H1 (cell line): ENCODE measurements at regions not wholly inside any gene's neighbourhood (a gene's known extent, or its start where the extent isn't known, plus 50 kb on each side); places are given as distances from the start of the nearest gene placed in this dataset.

Experiments used
- CEBPB ChIP-seq: IDR thresholded peaks from 2 replicates; pipeline ENCODE4 v1.6.1; 2012; ENCODE audit warnings: low read depth, low read length
- CTCF ChIP-seq, 3 experiments: IDR thresholded peaks; 1 replicate in 2 of 3; 2 replicates in 1 of 3; pipeline versions ENCODE4 v1.5.1 to v1.6.1; 2011; ENCODE audit warnings: low read length in 3 of 3, mild to moderate bottlenecking in 3 of 3, inconsistent platforms in 2 of 3, low read depth in 1 of 3, moderate library complexity in 1 of 3; ENCODE audit not compliant: insufficient read depth in 1 of 3; ENCODE audit errors: control extremely low read depth in 1 of 3
- EGR1 ChIP-seq: IDR thresholded peaks from 2 replicates; pipeline ENCODE4 v1.6.1; 2011; ENCODE audit warnings: low read depth, low read length, borderline replicate concordance
- FOSL1 ChIP-seq: IDR thresholded peaks from 2 replicates; pipeline ENCODE4 v1.6.1; 2011; ENCODE audit warnings: mild to moderate bottlenecking, low read depth, low read length, moderate library complexity; ENCODE audit not compliant: insufficient read depth
- HDAC6 ChIP-seq: IDR thresholded peaks from one replicate; pipeline ENCODE4 v1.7.1; 2012; ENCODE audit warnings: low read depth, mild to moderate bottlenecking, inconsistent platforms, low read length, moderate library complexity
- KDM1A ChIP-seq: fragments of 200-600, 300-600 bp; sonication (generic); IDR thresholded peaks from 2 replicates; pipeline ENCODE4 v1.7.1; 2016; ENCODE audit warnings: mild to moderate bottlenecking, low read length, borderline replicate concordance
- MAX ChIP-seq: IDR thresholded peaks from 2 replicates; pipeline ENCODE4 v1.6.1; 2012; ENCODE audit warnings: inconsistent platforms
- POLR2A ChIP-seq, 2 experiments: IDR thresholded peaks; 1 replicate in 1 of 2; 2 replicates in 1 of 2; pipeline ENCODE4 v1.6.1; 2011; ENCODE audit warnings: low read depth in 2 of 2, low read length in 2 of 2, mild to moderate bottlenecking in 2 of 2; ENCODE audit errors: control extremely low read depth in 1 of 2
- POLR2AphosphoS5 ChIP-seq: IDR thresholded peaks from 2 replicates; pipeline ENCODE4 v1.6.1; 2011; ENCODE audit warnings: low read depth, low read length
- RAD21 ChIP-seq, 2 experiments: IDR thresholded peaks in 1 of 2; conservative IDR thresholded peaks in 1 of 2; 2 replicates each; pipeline ENCODE4 v1.6.1; 2011; ENCODE audit warnings: low read depth in 2 of 2, low read length in 2 of 2, improper control_type of control experiment in 1 of 2, inconsistent platforms in 1 of 2, mild to moderate bottlenecking in 1 of 2, moderate library complexity in 1 of 2
- SP1 ChIP-seq: IDR thresholded peaks from 2 replicates; pipeline ENCODE4 v1.6.1; 2011; ENCODE audit warnings: low read depth, low read length
- SUZ12 ChIP-seq: fragments of 200-600 bp; sonication (generic); IDR thresholded peaks from 2 replicates; pipeline ENCODE4 v1.6.1; 2012; ENCODE audit warnings: mild to moderate bottlenecking, inconsistent platforms, low read length, moderate library complexity, mixed read lengths
- TCF12 ChIP-seq: IDR thresholded peaks from 2 replicates; pipeline ENCODE4 v1.6.1; 2011; ENCODE audit warnings: low read depth, mild to moderate bottlenecking, low read length
- YY1 ChIP-seq: IDR thresholded peaks from 2 replicates; pipeline ENCODE4 v1.6.1; 2011; ENCODE audit warnings: low read depth, mild to moderate bottlenecking, low read length

DNA sequence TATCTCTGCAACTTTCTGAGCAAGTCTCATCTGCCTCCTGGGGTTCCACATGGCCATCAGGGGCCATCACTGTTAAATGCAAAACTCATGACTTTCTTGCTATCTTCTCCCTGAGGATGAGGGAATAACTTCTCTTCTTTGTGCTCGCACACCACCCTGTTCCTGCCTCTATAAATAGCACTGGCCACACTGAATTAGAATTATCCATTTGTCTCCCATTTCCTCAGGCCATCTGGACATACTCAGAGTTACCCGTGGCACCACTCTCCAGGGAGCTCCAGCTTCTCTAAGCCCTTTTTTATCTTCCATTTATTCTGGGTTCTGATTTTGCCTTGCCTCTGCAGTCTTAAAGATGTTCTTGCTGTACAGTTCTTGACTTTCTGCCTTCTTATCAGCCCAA lies 72.8 kb upstream of the ECI2 start:
- TF ChIP-seq POLR2AphosphoS5 (no peak), MAX (no peak), POLR2A (IDR thresholded peaks at IDR 0.05; ENCODE audit: control extremely low read depth in 1 of 2, low read depth in 2 of 2, low read length in 2 of 2) (no peak), KDM1A (no peak), CTCF (IDR thresholded peaks at IDR 0.05; ENCODE audit: control extremely low read depth in 1 of 3, insufficient read depth in 1 of 3, low read depth in 1 of 3, low read length in 3 of 3) (no peak), YY1 (no peak), TCF12 (no peak), SUZ12 (no peak), EGR1 (no peak), HDAC6 (no peak), FOSL1 (no peak), CEBPB (no peak), RAD21 (IDR thresholded peaks at IDR 0.05 in 1 of 2, conservative IDR thresholded peaks at IDR 0.05 in 1 of 2; ENCODE audit: low read depth in 2 of 2, low read length in 2 of 2) (no peak), SP1 (no peak)
